ENCODE measurements at regions not wholly inside any gene's neighbourhood (a gene's known extent, or its start where the extent isn't known, plus 50 kb on each side); places are given as distances from the start of the nearest gene placed in this dataset.

- no peak for TF ChIP-seq ZFX (IDR thresholded peaks at IDR 0.05)
- TF ChIP-seq, protein P1, sequence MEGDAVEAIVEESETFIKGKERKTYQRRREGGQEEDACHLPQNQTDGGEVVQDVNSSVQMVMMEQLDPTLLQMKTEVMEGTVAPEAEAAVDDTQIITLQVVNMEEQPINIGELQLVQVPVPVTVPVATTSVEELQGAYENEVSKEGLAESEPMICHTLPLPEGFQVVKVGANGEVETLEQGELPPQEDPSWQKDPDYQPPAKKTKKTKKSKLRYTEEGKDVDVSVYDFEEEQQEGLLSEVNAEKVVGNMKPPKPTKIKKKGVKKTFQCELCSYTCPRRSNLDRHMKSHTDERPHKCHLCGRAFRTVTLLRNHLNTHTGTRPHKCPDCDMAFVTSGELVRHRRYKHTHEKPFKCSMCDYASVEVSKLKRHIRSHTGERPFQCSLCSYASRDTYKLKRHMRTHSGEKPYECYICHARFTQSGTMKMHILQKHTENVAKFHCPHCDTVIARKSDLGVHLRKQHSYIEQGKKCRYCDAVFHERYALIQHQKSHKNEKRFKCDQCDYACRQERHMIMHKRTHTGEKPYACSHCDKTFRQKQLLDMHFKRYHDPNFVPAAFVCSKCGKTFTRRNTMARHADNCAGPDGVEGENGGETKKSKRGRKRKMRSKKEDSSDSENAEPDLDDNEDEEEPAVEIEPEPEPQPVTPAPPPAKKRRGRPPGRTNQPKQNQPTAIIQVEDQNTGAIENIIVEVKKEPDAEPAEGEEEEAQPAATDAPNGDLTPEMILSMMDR (conservative IDR thresholded peaks at IDR 0.05): no peak
Observed at GRCh38 chr18:68301441-68301840, 413.5 kb downstream of the TMX3 start.

Data from C4-2B (cell line).